VCaP (cell line): ENCODE measurements at regions not wholly inside any gene's neighbourhood (a gene's known extent, or its start where the extent isn't known, plus 50 kb on each side); places are given as distances from the start of the nearest gene placed in this dataset.
A peak's percentile ranks its signal among the peaks of the same experiment; 100 is the strongest.
"Not testable (repeated sequence)": the region's sequence is repeated elsewhere in the genome, so short reads cannot be mapped to it uniquely, and the experiment has no call there.

Experiments used
- H3K27ac ChIP-seq: fragments of 450-650 bp; 2 replicates; pipeline ENCODE4 v1.5.1; 2017
- CTCF ChIP-seq: fragments of 450-650 bp; conservative IDR thresholded peaks from 2 replicates; pipeline ENCODE4 v1.5.1; 2017; ENCODE audit warnings: mild to moderate bottlenecking, moderate library complexity

- no peak overlapping the region for H3K27ac ChIP-seq
- no peak for TF ChIP-seq CTCF
Observed at GRCh38 chr1:193402977-193403376, 216.6 kb upstream of the B3GALT2 start.

- no peak overlapping the region for H3K27ac ChIP-seq
- TF ChIP-seq CTCF: no peak
Observed at GRCh38 chr1:193402037-193402436, 215.6 kb upstream of the B3GALT2 start.

- no peak overlapping the region for H3K27ac ChIP-seq
- TF ChIP-seq CTCF: no peak
Observed at GRCh38 chr1:193394336-193394735, 207.9 kb upstream of the B3GALT2 start.

- TF ChIP-seq CTCF: peak; percentile 50
- no peak overlapping the region for H3K27ac ChIP-seq
Observed at GRCh38 chr1:193392686-193393085, 206.3 kb upstream of the B3GALT2 start.

- no peak overlapping the region for H3K27ac ChIP-seq
- no peak for TF ChIP-seq CTCF
Observed at GRCh38 chr1:193388683-193389082, 202.3 kb upstream of the B3GALT2 start.

- TF ChIP-seq CTCF: no peak
- H3K27ac ChIP-seq: no peak overlapping the region
Observed at GRCh38 chr1:193388165-193388564, 201.8 kb upstream of the B3GALT2 start.

GRCh38 chr1:193387406-193387805 is 201.0 kb upstream of the B3GALT2 start:
- H3K27ac ChIP-seq: no peak overlapping the region
- TF ChIP-seq CTCF: no peak

- not testable (repeated sequence) for H3K27ac ChIP-seq
Observed at GRCh38 chr1:193378451-193378850, 192.0 kb upstream of the B3GALT2 start.
